Cardiac fibroblast (primary cell): ENCODE measurements at regions not wholly inside any gene's neighbourhood (a gene's known extent, or its start where the extent isn't known, plus 50 kb on each side); places are given as distances from the start of the nearest gene placed in this dataset.

ENCODE experiments used
- DNase-seq, 2 donors: peaks; one replicate each; pipeline versions ENCODE4 v3.0.0 to v3.0.0-alpha.2; 2010; ENCODE audit warnings: low read depth in 2 of 2
- H3K4me3 ChIP-seq, 2 donors: replicated peaks in 1 of 2; 1 replicate in 1 of 2; 2 replicates in 1 of 2; pipeline ENCODE4 v1.5.1; 2011; ENCODE audit warnings: low read depth in 2 of 2, low read length in 2 of 2, mild to moderate bottlenecking in 2 of 2, moderate library complexity in 1 of 2
- CTCF ChIP-seq: IDR thresholded peaks from one replicate; pipeline ENCODE4 v1.5.1; 2011; ENCODE audit warnings: low read depth, mild to moderate bottlenecking, low read length, inconsistent platforms

GRCh38 chr4:164483711-164484110 is 270.2 kb upstream of the SMIM31 start:
- TF ChIP-seq CTCF = no peak
- no peak for DNase-seq
- H3K4me3 ChIP-seq = no peak overlapping the region

- no peak for TF ChIP-seq CTCF
- DNase-seq = no peak
- H3K4me3 ChIP-seq = no peak overlapping the region
Measured at GRCh38 chr4:164484551-164484950, 269.4 kb upstream of the SMIM31 start.

DNA sequence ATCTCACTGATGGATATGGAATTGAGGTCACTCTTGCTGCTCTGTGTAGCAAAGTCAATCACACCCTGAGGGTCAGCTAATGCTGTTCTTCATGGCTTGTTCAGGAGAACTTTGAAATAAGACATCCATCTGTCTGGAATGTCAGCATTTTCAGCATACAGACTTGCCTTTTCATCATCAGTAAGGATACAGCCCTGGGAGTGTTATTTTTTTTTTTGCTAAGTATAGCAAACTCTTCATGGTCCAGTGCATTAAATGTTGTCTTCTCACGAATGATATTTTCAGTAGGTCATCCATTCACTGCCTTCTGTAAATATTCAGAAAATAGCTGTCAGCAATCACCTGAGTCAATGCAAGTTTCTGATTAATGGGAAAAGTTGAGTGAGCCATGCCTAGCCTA is 268.8 kb upstream of the SMIM31 start:
- no peak for TF ChIP-seq CTCF
- no peak overlapping the region for H3K4me3 ChIP-seq
- DNase-seq = no peak

GRCh38 chr4:164488114-164488513 is 265.8 kb upstream of the SMIM31 start:
- no peak for TF ChIP-seq CTCF
- H3K4me3 ChIP-seq = no peak overlapping the region
- no peak for DNase-seq

DNA sequence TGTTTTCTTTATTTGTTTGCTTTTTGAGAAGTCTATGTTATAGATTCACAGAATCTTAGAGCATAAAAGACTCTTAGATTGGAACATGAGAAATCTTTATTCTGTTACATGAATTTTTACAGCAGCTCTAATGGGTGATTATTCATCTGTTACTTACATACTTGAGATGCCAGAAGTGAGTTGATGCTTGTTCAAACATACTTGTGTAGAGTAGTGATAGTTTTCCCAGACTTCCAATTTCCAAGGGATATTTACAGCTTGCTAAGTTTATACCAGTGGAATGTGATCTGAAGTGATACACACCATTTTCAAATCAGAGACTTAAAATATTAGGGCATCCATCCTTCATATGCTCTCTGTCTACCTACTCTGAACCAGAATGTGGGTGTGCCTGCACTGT is 252.9 kb upstream of the SMIM31 start:
- H3K4me3 ChIP-seq = no peak overlapping the region
- TF ChIP-seq CTCF = no peak
- no peak for DNase-seq

DNA sequence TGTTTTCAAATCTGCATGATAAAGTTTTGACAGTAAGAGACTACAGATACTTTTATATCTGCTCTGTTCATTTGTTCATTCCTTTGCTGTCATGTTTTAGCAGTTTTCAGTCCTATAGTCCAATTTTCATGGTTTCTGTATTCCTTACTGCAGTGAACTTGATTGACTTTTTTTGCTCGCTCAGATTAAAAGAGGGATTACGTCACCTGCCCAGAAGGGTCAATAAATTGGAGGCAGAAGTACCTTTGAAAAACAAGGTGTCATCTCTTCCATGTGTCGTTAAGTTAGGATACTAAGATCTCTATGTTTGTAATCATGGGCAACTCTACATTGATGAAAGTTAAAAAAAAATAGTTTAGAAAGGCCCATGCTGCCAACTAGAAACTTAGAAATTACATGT is 250.1 kb upstream of the SMIM31 start:
- TF ChIP-seq CTCF = no peak
- no peak overlapping the region for H3K4me3 ChIP-seq
- DNase-seq = no peak

GRCh38 chr4:164508097-164508496 is 245.8 kb upstream of the SMIM31 start:
- no peak overlapping the region for H3K4me3 ChIP-seq
- TF ChIP-seq CTCF = no peak
- DNase-seq = no peak
